ENCODE measurements at regions not wholly inside any gene's neighbourhood (a gene's known extent, or its start where the extent isn't known, plus 50 kb on each side); places are given as distances from the start of the nearest gene placed in this dataset.

DNA sequence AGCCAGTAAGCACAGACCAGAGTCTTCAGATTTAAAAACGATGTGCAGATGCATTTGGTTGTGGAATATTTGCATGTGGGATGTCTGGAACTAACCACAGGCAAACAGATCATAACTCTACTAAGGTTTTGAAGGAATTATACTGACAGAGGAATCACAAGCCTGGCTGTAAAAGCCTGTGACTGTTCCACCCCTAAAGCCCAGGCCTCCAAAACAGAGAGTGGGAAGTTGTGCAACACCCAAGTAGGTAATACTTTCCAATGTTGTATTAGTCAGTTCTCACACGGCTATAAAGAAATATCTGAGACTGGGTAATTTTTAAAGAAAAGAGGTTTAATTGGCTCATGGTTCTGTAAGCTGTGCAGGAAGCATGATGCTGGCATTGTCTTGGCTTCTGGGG lies 68.1 kb upstream of the DCD start:
- TF ChIP-seq, protein P1, sequence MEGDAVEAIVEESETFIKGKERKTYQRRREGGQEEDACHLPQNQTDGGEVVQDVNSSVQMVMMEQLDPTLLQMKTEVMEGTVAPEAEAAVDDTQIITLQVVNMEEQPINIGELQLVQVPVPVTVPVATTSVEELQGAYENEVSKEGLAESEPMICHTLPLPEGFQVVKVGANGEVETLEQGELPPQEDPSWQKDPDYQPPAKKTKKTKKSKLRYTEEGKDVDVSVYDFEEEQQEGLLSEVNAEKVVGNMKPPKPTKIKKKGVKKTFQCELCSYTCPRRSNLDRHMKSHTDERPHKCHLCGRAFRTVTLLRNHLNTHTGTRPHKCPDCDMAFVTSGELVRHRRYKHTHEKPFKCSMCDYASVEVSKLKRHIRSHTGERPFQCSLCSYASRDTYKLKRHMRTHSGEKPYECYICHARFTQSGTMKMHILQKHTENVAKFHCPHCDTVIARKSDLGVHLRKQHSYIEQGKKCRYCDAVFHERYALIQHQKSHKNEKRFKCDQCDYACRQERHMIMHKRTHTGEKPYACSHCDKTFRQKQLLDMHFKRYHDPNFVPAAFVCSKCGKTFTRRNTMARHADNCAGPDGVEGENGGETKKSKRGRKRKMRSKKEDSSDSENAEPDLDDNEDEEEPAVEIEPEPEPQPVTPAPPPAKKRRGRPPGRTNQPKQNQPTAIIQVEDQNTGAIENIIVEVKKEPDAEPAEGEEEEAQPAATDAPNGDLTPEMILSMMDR (IDR thresholded peaks at IDR 0.05; ENCODE audit: low read length) = no peak
- TF ChIP-seq EZH2 (optimal IDR thresholded peaks at IDR 0.05; ENCODE audit: low read depth, low read length) = no peak
- TF ChIP-seq EZH2phosphoT487 (IDR thresholded peaks at IDR 0.05; ENCODE audit: low read length) = no peak
